ENCODE measurements at regions not wholly inside any gene's neighbourhood (a gene's known extent, or its start where the extent isn't known, plus 50 kb on each side); places are given as distances from the start of the nearest gene placed in this dataset.

GRCh38 chr11:69242266-69242920, 51.6 kb upstream of the MYEOV start:
- Histone ChIP-seq H3K9me3 (ENCODE audit: control insufficient read depth in 4 of 4, low read length in 3 of 4) (no peaks in the 10 kb centered on the region), H3K4me1 (ENCODE audit: control insufficient read depth in 4 of 4, insufficient read depth in 4 of 4, low read length in 3 of 4) (no peaks in the 10 kb centered on the region), H3K27ac (ENCODE audit: low read depth in 1 of 2, low read length in 2 of 2) (no peak overlapping the region), H3K36me3 (ENCODE audit: control insufficient read depth in 4 of 4, insufficient read depth in 3 of 4, low read depth in 1 of 4, low read length in 3 of 4) (no peaks in the 10 kb centered on the region), H3K9ac (ENCODE audit: low read depth in 1 of 2, low read length in 2 of 2) (no peak overlapping the region), H3K27me3 (ENCODE audit: control insufficient read depth in 4 of 4, insufficient read depth in 4 of 4, low read length in 3 of 4) (no peaks in the 10 kb centered on the region), H3K4me3 (ENCODE audit: low read depth in 1 of 3, low read length in 3 of 3) (no peak overlapping the region)
- no peak for DNase-seq (ENCODE audit: low spot score)
- no peak for TF ChIP-seq SP1 (IDR thresholded peaks at IDR 0.05)
- no peak for TF ChIP-seq RXRA (IDR thresholded peaks at IDR 0.05)
- TF ChIP-seq HNF4A (conservative IDR thresholded peaks at IDR 0.05), result no peak
- no peak for TF ChIP-seq YY1 (IDR thresholded peaks at IDR 0.05)
- no peak for TF ChIP-seq FOXA2 (IDR thresholded peaks at IDR 0.05)
- TF ChIP-seq TAF1 (conservative IDR thresholded peaks at IDR 0.05), result no peak
- no peak for TF ChIP-seq ZBTB33 (IDR thresholded peaks at IDR 0.05)
- TF ChIP-seq NR2F2 (IDR thresholded peaks at IDR 0.05), result no peak
- no peak for TF ChIP-seq REST (IDR thresholded peaks at IDR 0.05)
- 66% methylated on average over 3 of the region's 3 CpGs for WGBS

GRCh38 chr11:69243496-69244200, 50.3 kb upstream of the MYEOV start:
- H3K9ac ChIP-seq (ENCODE audit: low read depth in 1 of 2, low read length in 2 of 2), result no peak overlapping the region
- H3K27ac ChIP-seq (ENCODE audit: low read depth in 1 of 2, low read length in 2 of 2), result no peak overlapping the region
- H3K4me1 ChIP-seq (ENCODE audit: control insufficient read depth in 4 of 4, insufficient read depth in 4 of 4, low read length in 3 of 4), result no peaks in the 10 kb centered on the region
- no peak overlapping the region for H3K4me3 ChIP-seq (ENCODE audit: low read depth in 1 of 3, low read length in 3 of 3)
- no peaks in the 10 kb centered on the region for H3K36me3 ChIP-seq (ENCODE audit: control insufficient read depth in 4 of 4, insufficient read depth in 3 of 4, low read depth in 1 of 4, low read length in 3 of 4)
- no peak for TF ChIP-seq HNF4G (IDR thresholded peaks at IDR 0.05)
- no peak for TF ChIP-seq HNF4A (conservative IDR thresholded peaks at IDR 0.05)
- no peak for TF ChIP-seq TAF1 (conservative IDR thresholded peaks at IDR 0.05)
- no peak for TF ChIP-seq RAD21 (IDR thresholded peaks at IDR 0.05)
- TF ChIP-seq SP1 (IDR thresholded peaks at IDR 0.05), result no peak
- TF ChIP-seq NR2F2 (IDR thresholded peaks at IDR 0.05), result no peak
- TF ChIP-seq RXRA (IDR thresholded peaks at IDR 0.05), result no peak
- TF ChIP-seq FOXA2 (IDR thresholded peaks at IDR 0.05), result no peak
- no peak for TF ChIP-seq JUND (IDR thresholded peaks at IDR 0.05)
- TF ChIP-seq YY1 (IDR thresholded peaks at IDR 0.05), result no peak
- TF ChIP-seq CTCF (IDR thresholded peaks at IDR 0.05; ENCODE audit: low read depth, low read length, missing input control), result no peak
- TF ChIP-seq ZBTB33 (IDR thresholded peaks at IDR 0.05), result no peak
- no peak for TF ChIP-seq FOXA1 (IDR thresholded peaks at IDR 0.05)
- TF ChIP-seq EGR1 (IDR thresholded peaks at IDR 0.05; ENCODE audit: low read depth in 2 of 2), result no peak
- no peak for TF ChIP-seq REST (IDR thresholded peaks at IDR 0.05)
- H3K9me3 ChIP-seq (ENCODE audit: control insufficient read depth in 4 of 4, low read length in 3 of 4), result no peaks in the 10 kb centered on the region
- DNase-seq (ENCODE audit: low spot score), result no peak
- WGBS, result 93% methylated on average over 1 of the region's 1 CpG
- no peaks in the 10 kb centered on the region for H3K27me3 ChIP-seq (ENCODE audit: control insufficient read depth in 4 of 4, insufficient read depth in 4 of 4, low read length in 3 of 4)
